Mesothelial cell of epicardium (in vitro differentiated cells): ENCODE measurements at regions not wholly inside any gene's neighbourhood (a gene's known extent, or its start where the extent isn't known, plus 50 kb on each side); places are given as distances from the start of the nearest gene placed in this dataset.

Experiments
- DNase-seq, 2 experiments: peaks; one replicate each; pipeline ENCODE4 v3.0.0; 2021; ENCODE audit warnings: low spot score in 2 of 2; ENCODE audit not compliant: unreplicated experiment in 2 of 2
- H3K27ac Mint-ChIP-seq: 2 replicates; pipeline ENCODE4 v1.8.0; 2021; ENCODE audit warnings: mixed read lengths
- H3K27me3 Mint-ChIP-seq: 2 replicates; pipeline ENCODE4 v1.8.0; 2021; ENCODE audit warnings: low read depth, mixed read lengths
- H3K36me3 Mint-ChIP-seq: 2 replicates; pipeline ENCODE4 v1.8.0; 2021; ENCODE audit warnings: mixed read lengths
- H3K4me1 Mint-ChIP-seq: 2 replicates; pipeline ENCODE4 v1.8.0; 2021; ENCODE audit warnings: mixed read lengths
- H3K4me3 Mint-ChIP-seq: 2 replicates; pipeline ENCODE4 v1.8.0; 2021; ENCODE audit warnings: mild to moderate bottlenecking, moderate library complexity, mixed read lengths
- H3K9me3 Mint-ChIP-seq: 2 replicates; pipeline ENCODE4 v1.8.0; 2021; ENCODE audit warnings: mixed read lengths
- CTCF ChIP-seq: fragments of 200-600 bp; sonication (generic); IDR thresholded peaks from one replicate; pipeline ENCODE4 v1.5.0; 2021; ENCODE audit warnings: antibody characterized with exemption; ENCODE audit not compliant: unreplicated experiment

- no peak for TF ChIP-seq CTCF
- no peak overlapping the region for H3K27ac Mint-ChIP-seq
- DNase-seq, result no peak
- no peaks in the 10 kb centered on the region for H3K9me3 Mint-ChIP-seq
- peaks cover 14% of the 10 kb centered on the region for H3K27me3 Mint-ChIP-seq
- H3K36me3 Mint-ChIP-seq, result no peaks in the 10 kb centered on the region
- H3K4me3 Mint-ChIP-seq, result no peak overlapping the region
- H3K4me1 Mint-ChIP-seq, result peaks cover 3% of the 10 kb centered on the region
Observed at GRCh38 chr20:20894753-20895152, 182.3 kb upstream of the RALGAPA2 start.

- DNase-seq, result no peak
- no peaks in the 10 kb centered on the region for H3K9me3 Mint-ChIP-seq
- peaks cover 3% of the 10 kb centered on the region for H3K4me1 Mint-ChIP-seq
- no peak overlapping the region for H3K4me3 Mint-ChIP-seq
- peaks cover 14% of the 10 kb centered on the region for H3K27me3 Mint-ChIP-seq
- H3K27ac Mint-ChIP-seq, result no peak overlapping the region
- TF ChIP-seq CTCF, result no peak
- H3K36me3 Mint-ChIP-seq, result no peaks in the 10 kb centered on the region
Observed at GRCh38 chr20:20894280-20894679, 181.8 kb upstream of the RALGAPA2 start.

GRCh38 chr20:20892328-20892727 lies 179.9 kb upstream of the RALGAPA2 start:
- DNase-seq, result no peak
- Mint-ChIP-seq H3K27ac (no peak overlapping the region), H3K9me3 (no peaks in the 10 kb centered on the region), H3K4me3 (no peak overlapping the region), H3K27me3 (peaks cover 21% of the 10 kb centered on the region), H3K4me1 (no peaks in the 10 kb centered on the region), H3K36me3 (no peaks in the 10 kb centered on the region)
- TF ChIP-seq CTCF, result no peak

GRCh38 chr20:20890751-20891150 lies 178.3 kb upstream of the RALGAPA2 start:
- DNase-seq, result no peak
- Mint-ChIP-seq H3K27me3 (peaks cover 23% of the 10 kb centered on the region), H3K4me1 (no peaks in the 10 kb centered on the region), H3K27ac (no peak overlapping the region), H3K4me3 (no peak overlapping the region), H3K36me3 (no peaks in the 10 kb centered on the region), H3K9me3 (no peaks in the 10 kb centered on the region)
- no peak for TF ChIP-seq CTCF

- DNase-seq, result no peak
- Mint-ChIP-seq H3K4me3 (no peak overlapping the region), H3K27ac (no peak overlapping the region), H3K36me3 (no peaks in the 10 kb centered on the region), H3K4me1 (no peaks in the 10 kb centered on the region), H3K9me3 (no peaks in the 10 kb centered on the region), H3K27me3 (peaks cover 21% of the 10 kb centered on the region)
- no peak for TF ChIP-seq CTCF
Observed at GRCh38 chr20:20888936-20889335, 176.5 kb upstream of the RALGAPA2 start.

GRCh38 chr20:20888266-20888656 lies 175.8 kb upstream of the RALGAPA2 start:
- H3K36me3 Mint-ChIP-seq, result no peaks in the 10 kb centered on the region
- no peaks in the 10 kb centered on the region for H3K9me3 Mint-ChIP-seq
- no peak overlapping the region for H3K4me3 Mint-ChIP-seq
- DNase-seq, result no peak
- H3K4me1 Mint-ChIP-seq, result no peaks in the 10 kb centered on the region
- H3K27me3 Mint-ChIP-seq, result peaks cover 24% of the 10 kb centered on the region
- no peak overlapping the region for H3K27ac Mint-ChIP-seq
- no peak for TF ChIP-seq CTCF
